Ovary (tissue), 7 donors: ENCODE measurements at regions not wholly inside any gene's neighbourhood (a gene's known extent, or its start where the extent isn't known, plus 50 kb on each side); places are given as distances from the start of the nearest gene placed in this dataset.
A peak's percentile ranks its signal among the peaks of the same experiment; 100 is the strongest.

ENCODE experiments used
- DNase-seq, 5 donors: peaks; one replicate each; pipeline ENCODE4 v3.0.0-alpha.2; 2019 to 2020
- H3K27ac ChIP-seq, 2 donors: fragments of 200-600 bp; one replicate each; pipeline versions ENCODE4 v1.5.1 to v1.8.0; 2019 to 2022
- H3K27me3 ChIP-seq: fragments of 200-600 bp; one replicate; pipeline ENCODE4 v1.8.0; 2022
- H3K36me3 ChIP-seq: fragments of 200-600 bp; sonication (generic); one replicate; pipeline ENCODE4 v1.5.1; 2019
- H3K4me1 ChIP-seq: one replicate; pipeline ENCODE4 v1.8.1; 2013; ENCODE audit warnings: mild to moderate bottlenecking, moderate library complexity; ENCODE audit not compliant: insufficient read depth
- H3K4me3 ChIP-seq: fragments of 200-600 bp; sonication (generic); one replicate; pipeline ENCODE4 v1.5.1; 2017
- H3K9me3 ChIP-seq, 2 donors: fragments of 200-600 bp in 1 of 2; sonication (generic) in 1 of 2; one replicate each; pipeline versions ENCODE4 v1.5.1 to v1.8.1; 2013 to 2019; ENCODE audit warnings: mild to moderate bottlenecking in 1 of 2, moderate library complexity in 1 of 2
- EP300 ChIP-seq: sonication (generic); formaldehyde crosslinking; IDR thresholded peaks from one replicate; pipeline ENCODE4 v1.6.1; 2017; ENCODE audit warnings: antibody characterized with exemption
- POLR2A ChIP-seq: fragments of 450-650 bp; IDR thresholded peaks from one replicate; pipeline ENCODE4 v1.6.1; 2017; ENCODE audit warnings: antibody characterized with exemption, mild to moderate bottlenecking, moderate library complexity
- WGBS, 3 donors: extraction: QIAGEN DNeasy Blood & Tissue Kit in 1 of 3; methylation state at CpG; one replicate each; pipeline versions ENCODE4 v1.1.5 to v1.1.7; 2013 to 2017; 5-methylcytosine and 5-hydroxymethylcytosine counted together
- intact Hi-C, 4 donors: fragments of 100-400 bp; cut with DNase I; formaldehyde crosslinking; loops; one replicate each; pipeline versions ENCODE4 v1.11.0 to v1.15.1; 2022 to 2023
- TF ChIP-seq, protein P1 (sequence below), 3 donors: fragments of 450-650 bp in 2 of 3; fragments of 200-600 bp in 1 of 3; IDR thresholded peaks; one replicate each; pipeline versions ENCODE4 v1.5.1 to v1.8.0; 2016 to 2022; ENCODE audit warnings: antibody characterized with exemption in 3 of 3, mild to moderate bottlenecking in 1 of 3
- donor health status: DM: no; HTN: no; CAD: no; lungs with moderate emphysema.
- donor health status: DM: no; HTN: no; CAD: no.
- donor health status: Bipolar disorder and iron deficiency.
- donor health status: DM: no; HTN: no; CAD: no.
- donor health status: DM: yes; HTN: yes; CAD: no.

DNA sequence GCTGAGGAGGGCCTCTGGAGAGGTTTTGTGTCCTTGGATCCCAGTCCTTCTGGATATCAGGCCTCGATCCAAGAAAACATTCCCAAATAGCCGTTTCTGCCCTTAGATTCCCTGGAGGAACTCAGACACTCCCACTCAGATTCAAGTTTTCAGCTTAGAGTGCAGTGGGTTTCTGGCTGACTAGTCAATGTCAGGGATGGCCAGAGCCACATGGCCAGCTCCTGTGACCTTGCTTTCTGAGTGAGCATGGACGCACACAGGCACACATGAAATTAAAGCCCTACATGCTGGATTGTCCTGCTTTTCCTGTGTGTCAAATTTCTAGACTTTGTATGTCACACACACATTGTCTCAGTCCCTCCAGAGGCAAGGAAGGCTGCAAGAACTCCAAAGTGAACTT lies 86.2 kb downstream of the TNFAIP2 start:
- no peak for DNase-seq
- peak overlapping the region in 1 of 2 donors; percentile 32 for H3K27ac ChIP-seq
- peak overlapping the region; percentile 72 for H3K4me3 ChIP-seq
- H3K27me3 ChIP-seq = no peaks in the 10 kb centered on the region
- intact Hi-C loops = loop anchor here in 1 of 4 donors (5.0 kb wide), 1 partner anchor 73 kb away; no protein-coding TSS in a partner anchor
- H3K36me3 ChIP-seq = no peaks in the 10 kb centered on the region
- TF ChIP-seq EP300 = no peak
- TF ChIP-seq, protein P1, sequence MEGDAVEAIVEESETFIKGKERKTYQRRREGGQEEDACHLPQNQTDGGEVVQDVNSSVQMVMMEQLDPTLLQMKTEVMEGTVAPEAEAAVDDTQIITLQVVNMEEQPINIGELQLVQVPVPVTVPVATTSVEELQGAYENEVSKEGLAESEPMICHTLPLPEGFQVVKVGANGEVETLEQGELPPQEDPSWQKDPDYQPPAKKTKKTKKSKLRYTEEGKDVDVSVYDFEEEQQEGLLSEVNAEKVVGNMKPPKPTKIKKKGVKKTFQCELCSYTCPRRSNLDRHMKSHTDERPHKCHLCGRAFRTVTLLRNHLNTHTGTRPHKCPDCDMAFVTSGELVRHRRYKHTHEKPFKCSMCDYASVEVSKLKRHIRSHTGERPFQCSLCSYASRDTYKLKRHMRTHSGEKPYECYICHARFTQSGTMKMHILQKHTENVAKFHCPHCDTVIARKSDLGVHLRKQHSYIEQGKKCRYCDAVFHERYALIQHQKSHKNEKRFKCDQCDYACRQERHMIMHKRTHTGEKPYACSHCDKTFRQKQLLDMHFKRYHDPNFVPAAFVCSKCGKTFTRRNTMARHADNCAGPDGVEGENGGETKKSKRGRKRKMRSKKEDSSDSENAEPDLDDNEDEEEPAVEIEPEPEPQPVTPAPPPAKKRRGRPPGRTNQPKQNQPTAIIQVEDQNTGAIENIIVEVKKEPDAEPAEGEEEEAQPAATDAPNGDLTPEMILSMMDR (IDR thresholded peaks at IDR 0.05) = no peak
- 3 to 11% (median 5%) methylated on average over 3 of the region's 3 CpGs for WGBS, 3 donors
- H3K4me1 ChIP-seq = peaks cover 12% of the 10 kb centered on the region
- no peaks in the 10 kb centered on the region for H3K9me3 ChIP-seq

DNA sequence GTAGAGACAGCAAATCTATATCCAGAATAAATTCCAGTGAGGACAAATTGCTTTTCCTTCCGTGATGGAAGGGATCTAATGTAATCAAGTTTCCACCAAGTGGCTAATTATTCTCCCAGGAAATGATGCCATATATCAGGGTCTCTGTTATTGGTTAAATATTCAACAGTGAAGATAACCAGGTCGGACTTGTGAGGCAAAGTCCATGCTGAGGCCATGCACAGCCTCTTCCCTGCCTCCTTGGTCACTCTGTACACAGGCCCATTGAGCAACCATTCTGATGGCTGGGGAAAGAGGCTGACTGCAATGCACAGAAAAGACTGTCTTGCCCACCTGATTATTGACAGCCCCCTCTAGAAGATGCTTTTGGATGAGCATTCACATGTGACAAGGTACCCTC lies 90.1 kb downstream of the TNFAIP2 start:
- no peaks in the 10 kb centered on the region for H3K27me3 ChIP-seq
- H3K27ac ChIP-seq = no peak overlapping the region
- no peaks in the 10 kb centered on the region for H3K36me3 ChIP-seq
- intact Hi-C loops = no loop called here
- TF ChIP-seq, protein P1 (IDR thresholded peaks at IDR 0.05) = no peak
- TF ChIP-seq EP300 (no peak), POLR2A (no peak)
- DNase-seq = no peak
- 83 to 100% (median 93%) methylated on average over 2 of the region's 2 CpGs for WGBS, 3 donors
- H3K4me1 ChIP-seq = peaks cover 7% of the 10 kb centered on the region
- no peak overlapping the region for H3K4me3 ChIP-seq
- H3K9me3 ChIP-seq = no peaks in the 10 kb centered on the region

DNA sequence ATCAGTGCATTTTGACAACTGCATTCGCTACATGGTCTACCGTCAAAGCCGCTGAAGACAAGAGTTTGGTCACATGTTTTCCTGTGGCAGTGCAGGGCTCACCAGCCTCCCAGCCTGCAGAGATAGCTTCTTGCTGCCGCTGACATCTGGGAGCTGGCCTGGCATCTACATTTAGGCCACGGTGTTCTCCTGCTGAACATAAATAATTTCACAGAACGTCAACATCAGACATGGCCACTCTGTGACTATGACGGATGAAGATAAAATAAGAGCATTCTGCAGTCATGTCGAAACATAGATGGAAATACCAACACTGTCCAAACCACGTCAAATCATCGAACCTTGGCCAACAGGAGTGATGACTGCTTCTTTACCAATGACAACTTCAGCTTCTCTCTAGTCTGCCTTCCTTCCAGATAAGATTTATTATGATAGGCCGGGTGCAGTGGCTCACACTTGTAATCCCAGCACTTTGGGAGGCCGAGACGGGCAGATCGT lies 91.2 kb downstream of the TNFAIP2 start:
- Histone ChIP-seq H3K27me3 (no peaks in the 10 kb centered on the region), H3K27ac (no peak overlapping the region), H3K9me3 (no peaks in the 10 kb centered on the region), H3K36me3 (no peaks in the 10 kb centered on the region), H3K4me3 (no peak overlapping the region), H3K4me1 (peaks cover 3% of the 10 kb centered on the region)
- no peak for DNase-seq
- intact Hi-C loops = no loop called here
- TF ChIP-seq POLR2A (no peak), EP300 (no peak)
- WGBS, 3 donors = 87 to 89% (median 88%) methylated on average over 14 of the region's 14 CpGs

DNA sequence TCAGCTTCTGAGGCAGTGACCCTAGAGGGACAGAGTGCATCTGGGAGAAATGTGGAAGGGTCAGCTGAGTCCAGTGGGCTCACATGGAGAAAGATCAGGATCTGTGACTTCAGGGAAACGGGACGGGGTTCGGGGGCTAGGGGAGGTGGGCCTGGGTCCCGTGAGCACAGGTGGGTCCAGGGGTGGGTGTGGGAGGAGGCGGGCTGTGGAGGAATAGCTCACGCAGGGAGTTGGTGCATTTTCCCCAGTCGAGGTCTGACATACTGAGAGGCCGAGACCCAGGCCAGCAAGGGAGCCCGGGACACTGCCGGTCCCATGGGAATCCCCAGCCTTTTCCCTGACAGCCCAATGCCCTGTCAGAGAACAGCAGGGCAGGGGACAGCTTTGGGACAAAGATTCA lies 93.1 kb downstream of the TNFAIP2 start:
- no peaks in the 10 kb centered on the region for H3K36me3 ChIP-seq
- WGBS, 3 donors = 85 to 93% (median 87%) methylated on average over 10 of the region's 10 CpGs

DNA sequence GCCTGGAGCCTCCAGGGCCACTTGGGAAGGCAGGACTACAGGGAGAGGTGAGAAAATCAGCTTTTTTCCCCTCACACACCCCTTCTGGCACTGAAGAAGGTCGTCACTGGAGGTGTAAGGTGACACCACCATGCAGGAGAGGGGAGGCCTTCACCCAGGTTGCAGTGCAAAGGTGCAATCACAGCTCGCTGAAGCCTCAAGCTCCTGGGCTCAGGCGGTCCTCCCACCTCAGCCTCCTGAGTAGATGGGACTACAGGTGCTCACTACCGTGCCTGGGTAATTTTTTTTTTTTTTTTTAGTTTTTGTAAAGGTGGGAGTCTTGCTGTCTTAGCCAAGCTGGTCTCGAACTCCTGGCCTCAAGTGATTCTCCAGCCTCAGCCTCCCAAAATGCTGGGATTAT lies 93.6 kb downstream of the TNFAIP2 start:
- H3K4me3 ChIP-seq = no peak overlapping the region
- no peak for DNase-seq
- 77 to 90% (median 85%) methylated on average over 5 of the region's 5 CpGs for WGBS, 3 donors
- no peak overlapping the region for H3K27ac ChIP-seq
- H3K36me3 ChIP-seq = no peaks in the 10 kb centered on the region
- H3K27me3 ChIP-seq = no peaks in the 10 kb centered on the region
- H3K4me1 ChIP-seq = no peaks in the 10 kb centered on the region
- intact Hi-C loops = no loop called here
- TF ChIP-seq EP300 (no peak), POLR2A (no peak)
- TF ChIP-seq, protein P1 (IDR thresholded peaks at IDR 0.05) = no peak
- no peaks in the 10 kb centered on the region for H3K9me3 ChIP-seq

More for the DNA sequence above, 93.1 kb downstream of the TNFAIP2 start:
- Histone ChIP-seq H3K4me1 (no peaks in the 10 kb centered on the region), H3K4me3 (no peak overlapping the region), H3K27ac (no peak overlapping the region), H3K9me3 (no peaks in the 10 kb centered on the region), H3K27me3 (no peaks in the 10 kb centered on the region)
- DNase-seq = no peak
- TF ChIP-seq, protein P1 (IDR thresholded peaks at IDR 0.05) = no peak
- TF ChIP-seq EP300 (no peak), POLR2A (no peak)
- intact Hi-C loops = no loop called here
